ENCODE measurements at regions not wholly inside any gene's neighbourhood (a gene's known extent, or its start where the extent isn't known, plus 50 kb on each side); places are given as distances from the start of the nearest gene placed in this dataset.

DNA sequence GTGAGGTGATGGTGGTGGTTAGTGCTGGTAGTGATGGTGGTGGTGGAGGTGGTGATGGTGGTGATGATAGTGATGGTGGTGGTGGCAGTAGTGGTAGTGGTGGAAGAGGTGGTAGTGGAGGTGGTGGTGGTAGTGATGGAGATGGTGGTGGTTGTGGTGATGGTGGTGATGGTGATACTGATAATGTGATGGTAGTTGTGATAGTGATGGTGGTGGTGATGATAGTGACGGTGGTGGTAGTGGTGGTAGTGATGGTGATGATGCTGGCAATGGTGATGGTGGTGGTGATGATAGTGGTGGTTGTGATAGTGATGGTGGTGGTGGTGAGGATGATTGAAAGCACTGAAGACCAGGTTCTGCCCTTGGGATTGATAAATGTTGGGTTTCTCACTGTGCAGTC lies 85.2 kb upstream of the SLC1A3 start:
- Histone ChIP-seq H3K9ac (no peak overlapping the region), H3K9me3 (ENCODE audit: low read depth) (no peaks in the 10 kb centered on the region), H2AFZ (replicated peaks) (no peak overlapping the region), H3K4me3 (no peak overlapping the region), H3K27me3 (no peaks in the 10 kb centered on the region), H3K4me1 (peaks cover 9% of the 10 kb centered on the region), H3K27ac (no peak overlapping the region), H4K20me1 (ENCODE audit: low read depth) (no peaks in the 10 kb centered on the region), H3F3A (ENCODE audit: low read depth) (no peaks in the 10 kb centered on the region), H3K4me2 (no peak overlapping the region), H3K36me3 (no peaks in the 10 kb centered on the region), H3K79me2 (ENCODE audit: low read depth) (no peaks in the 10 kb centered on the region)
- Mint-ChIP-seq H3K4me3 (peak overlapping the region; percentile 39), H3K27ac (peak overlapping the region; percentile 25), H3K9me3 (peaks cover 4% of the 10 kb centered on the region), H3K4me1 (peaks cover 22% of the 10 kb centered on the region), H3K27me3 (ENCODE audit: insufficient read depth, low read depth) (peaks cover 10% of the 10 kb centered on the region), H3K36me3 (no peaks in the 10 kb centered on the region)
- no peak for DNase-seq (ENCODE audit: low spot score)
- TF ChIP-seq EZH2phosphoT487 (IDR thresholded peaks at IDR 0.05) (no peak), EZH2 (IDR thresholded peaks at IDR 0.05) (no peak)
- TF ChIP-seq, protein P1, sequence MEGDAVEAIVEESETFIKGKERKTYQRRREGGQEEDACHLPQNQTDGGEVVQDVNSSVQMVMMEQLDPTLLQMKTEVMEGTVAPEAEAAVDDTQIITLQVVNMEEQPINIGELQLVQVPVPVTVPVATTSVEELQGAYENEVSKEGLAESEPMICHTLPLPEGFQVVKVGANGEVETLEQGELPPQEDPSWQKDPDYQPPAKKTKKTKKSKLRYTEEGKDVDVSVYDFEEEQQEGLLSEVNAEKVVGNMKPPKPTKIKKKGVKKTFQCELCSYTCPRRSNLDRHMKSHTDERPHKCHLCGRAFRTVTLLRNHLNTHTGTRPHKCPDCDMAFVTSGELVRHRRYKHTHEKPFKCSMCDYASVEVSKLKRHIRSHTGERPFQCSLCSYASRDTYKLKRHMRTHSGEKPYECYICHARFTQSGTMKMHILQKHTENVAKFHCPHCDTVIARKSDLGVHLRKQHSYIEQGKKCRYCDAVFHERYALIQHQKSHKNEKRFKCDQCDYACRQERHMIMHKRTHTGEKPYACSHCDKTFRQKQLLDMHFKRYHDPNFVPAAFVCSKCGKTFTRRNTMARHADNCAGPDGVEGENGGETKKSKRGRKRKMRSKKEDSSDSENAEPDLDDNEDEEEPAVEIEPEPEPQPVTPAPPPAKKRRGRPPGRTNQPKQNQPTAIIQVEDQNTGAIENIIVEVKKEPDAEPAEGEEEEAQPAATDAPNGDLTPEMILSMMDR (IDR thresholded peaks at IDR 0.05) = no peak

DNA sequence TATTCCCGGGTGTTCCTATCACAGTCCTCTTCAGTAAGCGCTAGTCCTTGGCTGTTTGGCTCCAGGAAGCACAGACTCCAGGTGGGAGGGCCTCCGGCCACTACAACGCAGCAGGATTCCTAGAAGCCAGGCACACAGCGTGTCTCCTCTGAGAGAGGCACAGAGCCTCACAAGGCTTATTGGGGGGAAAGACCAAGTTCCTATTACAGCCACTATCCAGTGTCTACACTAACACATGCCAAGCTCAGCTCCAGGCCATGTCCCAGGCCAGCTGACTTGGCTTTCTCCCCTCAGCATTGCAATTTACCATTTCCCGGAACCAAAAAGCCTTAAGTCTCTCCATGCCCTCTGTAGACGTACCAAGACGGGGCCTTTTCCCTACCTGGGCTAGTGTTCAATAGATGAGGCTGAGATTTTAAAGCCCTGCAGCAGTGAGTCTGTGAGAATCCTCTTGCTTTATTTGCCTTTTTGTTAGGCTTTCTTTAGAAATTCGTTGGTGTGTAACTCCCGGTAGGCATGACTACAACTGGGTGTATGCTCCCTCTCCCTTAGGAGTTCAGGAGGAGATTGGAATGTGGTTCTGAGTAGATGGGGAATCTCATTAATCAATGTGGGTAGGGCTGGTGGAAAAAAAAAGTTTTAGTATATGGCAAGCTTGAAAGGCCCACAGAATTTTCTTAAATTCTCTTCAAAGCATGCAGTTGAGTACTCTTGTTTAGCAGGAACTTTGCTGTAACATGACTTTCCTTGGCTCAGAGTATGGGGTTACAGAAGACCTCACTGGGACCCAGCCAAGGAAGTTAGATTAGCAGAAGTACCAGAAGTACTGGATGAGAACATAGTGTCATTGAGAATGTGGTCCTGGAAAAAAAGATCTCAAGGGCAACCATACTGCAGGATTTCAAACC lies 84.3 kb upstream of the SLC1A3 start:
- Mint-ChIP-seq H3K9me3 (peaks cover 4% of the 10 kb centered on the region), H3K27me3 (ENCODE audit: insufficient read depth, low read depth) (peaks cover 10% of the 10 kb centered on the region), H3K4me1 (peaks cover 22% of the 10 kb centered on the region), H3K4me3 (no peak overlapping the region), H3K27ac (peak overlapping the region; percentile 43), H3K36me3 (no peaks in the 10 kb centered on the region)
- H3K79me2 ChIP-seq (ENCODE audit: low read depth) = no peaks in the 10 kb centered on the region
- H3K36me3 ChIP-seq = no peaks in the 10 kb centered on the region
- peak overlapping the region; percentile 14 for H3K4me2 ChIP-seq
- no peaks in the 10 kb centered on the region for H4K20me1 ChIP-seq (ENCODE audit: low read depth)
- no peak for TF ChIP-seq EZH2phosphoT487 (IDR thresholded peaks at IDR 0.05)
- TF ChIP-seq, protein P1 (IDR thresholded peaks at IDR 0.05) = no peak
- no peak for TF ChIP-seq EZH2 (IDR thresholded peaks at IDR 0.05)
- peak; percentile 7 for DNase-seq (ENCODE audit: low spot score)
- H3K27me3 ChIP-seq = no peaks in the 10 kb centered on the region
- H2AFZ ChIP-seq (replicated peaks) = peak overlapping the region; percentile 80
- peaks cover 9% of the 10 kb centered on the region for H3K4me1 ChIP-seq
- no peak overlapping the region for H3K27ac ChIP-seq
- H3K9me3 ChIP-seq (ENCODE audit: low read depth) = no peaks in the 10 kb centered on the region
- H3K9ac ChIP-seq = no peak overlapping the region
- H3F3A ChIP-seq (ENCODE audit: low read depth) = no peaks in the 10 kb centered on the region
- H3K4me3 ChIP-seq = no peak overlapping the region

DNA sequence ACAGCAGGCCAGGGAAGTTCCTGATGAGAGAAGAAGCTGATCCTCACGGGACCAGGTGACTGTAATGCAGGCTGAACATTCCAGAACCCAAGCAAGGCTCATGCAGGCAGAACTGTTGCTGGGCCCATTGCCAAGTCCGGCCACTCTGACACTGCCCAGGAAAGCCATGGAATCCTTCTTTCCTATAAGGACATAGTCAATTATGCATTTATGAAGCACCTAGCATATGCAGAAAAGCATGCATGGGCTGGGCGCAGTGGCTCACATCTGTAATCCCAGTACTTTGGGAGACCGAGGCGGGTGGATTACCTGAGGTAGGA lies 83.7 kb upstream of the SLC1A3 start:
- H3K27ac Mint-ChIP-seq = no peak overlapping the region
- no peak overlapping the region for H2AFZ ChIP-seq (replicated peaks)

More for the DNA sequence above, 83.7 kb upstream of the SLC1A3 start:
- Histone ChIP-seq H3K79me2 (ENCODE audit: low read depth) (no peaks in the 10 kb centered on the region), H3F3A (ENCODE audit: low read depth) (no peaks in the 10 kb centered on the region), H4K20me1 (ENCODE audit: low read depth) (no peaks in the 10 kb centered on the region), H3K36me3 (no peaks in the 10 kb centered on the region), H3K9me3 (ENCODE audit: low read depth) (no peaks in the 10 kb centered on the region), H3K9ac (no peak overlapping the region), H3K27ac (no peak overlapping the region), H3K4me1 (peaks cover 9% of the 10 kb centered on the region), H3K27me3 (no peaks in the 10 kb centered on the region), H3K4me3 (no peak overlapping the region), H3K4me2 (no peak overlapping the region)
- TF ChIP-seq EZH2 (IDR thresholded peaks at IDR 0.05) (no peak), EZH2phosphoT487 (IDR thresholded peaks at IDR 0.05) (no peak)
- TF ChIP-seq, protein P1 (IDR thresholded peaks at IDR 0.05) = no peak
- no peak for DNase-seq (ENCODE audit: low spot score)
- Mint-ChIP-seq H3K27me3 (ENCODE audit: insufficient read depth, low read depth) (peaks cover 10% of the 10 kb centered on the region), H3K4me3 (no peak overlapping the region), H3K4me1 (peaks cover 22% of the 10 kb centered on the region), H3K9me3 (peaks cover 4% of the 10 kb centered on the region), H3K36me3 (no peaks in the 10 kb centered on the region)

All from neural progenitor cell (in vitro differentiated cells).